HG03196 (cell line): ENCODE measurements at regions not wholly inside any gene's neighbourhood (a gene's known extent, or its start where the extent isn't known, plus 50 kb on each side); places are given as distances from the start of the nearest gene placed in this dataset.

Source experiments
- ATAC-seq: cut with Tn5 transposase; IDR thresholded peaks from one replicate; pipeline ENCODE4 v1.9.1; 2021; ENCODE audit not compliant: unreplicated experiment

DNA sequence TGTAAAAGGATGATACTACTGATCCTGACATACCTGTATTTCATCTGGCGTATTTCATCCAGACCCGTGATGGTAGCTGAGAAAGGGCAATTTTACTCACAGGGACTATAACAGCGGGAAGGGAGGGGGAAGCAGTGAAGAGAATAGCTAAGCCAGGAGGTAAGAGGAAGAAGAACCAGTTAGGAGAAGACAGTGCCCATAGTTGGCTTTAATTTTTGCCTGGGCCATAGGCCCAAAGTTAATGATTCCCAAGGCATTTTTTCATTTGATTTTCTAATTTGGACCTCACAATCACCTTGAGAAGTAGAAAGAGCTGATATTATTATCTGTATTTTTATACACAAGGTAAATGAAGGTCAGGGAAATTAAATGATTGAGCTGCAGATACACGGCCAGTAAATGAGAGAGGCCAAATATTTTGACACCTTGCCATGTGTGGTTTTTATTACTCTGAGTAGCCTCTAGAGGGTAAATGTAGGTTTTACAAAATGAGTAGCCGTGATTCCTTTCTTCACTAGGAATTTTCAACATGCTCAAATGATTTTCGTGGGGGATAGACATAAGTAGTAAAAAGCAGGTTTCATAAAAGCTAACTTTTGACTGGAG, 382.2 kb downstream of the FUT8 start:
- no peak for ATAC-seq

DNA sequence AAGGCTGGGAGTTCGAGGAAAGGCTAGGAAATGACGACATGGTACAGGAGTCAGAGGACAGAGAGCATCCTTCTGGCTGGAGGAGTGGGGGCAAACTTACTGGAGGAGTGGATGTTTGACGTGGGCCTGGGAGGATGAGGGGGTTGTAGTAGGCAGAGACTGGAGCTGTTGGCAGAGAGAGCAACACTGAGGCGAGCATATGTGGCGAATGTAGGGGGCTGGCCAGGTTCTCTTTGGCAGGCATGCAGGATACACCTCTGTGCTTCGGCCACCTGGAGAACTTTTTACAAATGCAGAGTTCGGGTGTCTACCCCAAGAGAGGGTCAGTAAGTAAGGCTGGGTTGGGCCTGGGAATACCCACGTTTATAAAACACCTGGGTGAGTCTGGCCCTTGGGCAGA, 385.7 kb downstream of the FUT8 start:
- ATAC-seq = no peak

DNA sequence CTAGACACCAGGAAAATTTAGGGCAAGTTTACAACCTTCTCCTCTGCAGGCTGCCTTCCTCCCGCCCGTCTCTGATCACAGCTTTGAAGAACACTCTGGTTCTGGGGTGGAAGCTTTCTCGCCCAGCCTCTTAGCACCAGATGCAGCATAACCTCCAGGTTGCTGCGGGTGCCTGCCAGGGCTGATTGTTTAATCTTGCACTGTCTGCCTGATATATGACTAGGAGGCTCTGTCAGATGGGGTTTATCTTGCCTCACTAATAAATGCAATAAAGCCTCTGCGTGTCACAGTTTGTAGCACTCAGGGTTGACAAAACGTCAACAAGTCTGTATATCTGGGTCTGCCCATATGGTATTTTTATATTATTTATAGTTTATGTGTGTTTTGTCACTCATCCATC, 388.2 kb downstream of the FUT8 start:
- no peak for ATAC-seq

DNA sequence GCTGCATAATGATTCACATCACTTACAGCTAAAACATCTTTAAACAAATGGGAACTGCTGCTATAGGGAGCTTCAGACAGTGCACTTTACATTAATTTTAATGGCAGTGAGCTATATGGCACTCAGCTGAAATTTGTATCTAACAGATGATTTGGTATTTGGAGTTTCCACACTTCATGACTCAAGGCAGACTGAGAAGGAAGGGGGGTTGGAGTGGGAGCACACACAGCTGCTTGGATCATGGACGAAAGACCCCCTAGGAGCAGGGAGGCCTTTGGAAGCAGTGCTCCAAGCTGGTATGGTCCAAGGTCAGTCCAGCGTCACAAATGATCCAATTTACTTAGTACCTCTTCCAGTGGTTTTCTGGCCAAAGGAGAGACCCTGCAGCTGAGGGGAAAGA, 389.7 kb downstream of the FUT8 start:
- ATAC-seq = no peak

DNA sequence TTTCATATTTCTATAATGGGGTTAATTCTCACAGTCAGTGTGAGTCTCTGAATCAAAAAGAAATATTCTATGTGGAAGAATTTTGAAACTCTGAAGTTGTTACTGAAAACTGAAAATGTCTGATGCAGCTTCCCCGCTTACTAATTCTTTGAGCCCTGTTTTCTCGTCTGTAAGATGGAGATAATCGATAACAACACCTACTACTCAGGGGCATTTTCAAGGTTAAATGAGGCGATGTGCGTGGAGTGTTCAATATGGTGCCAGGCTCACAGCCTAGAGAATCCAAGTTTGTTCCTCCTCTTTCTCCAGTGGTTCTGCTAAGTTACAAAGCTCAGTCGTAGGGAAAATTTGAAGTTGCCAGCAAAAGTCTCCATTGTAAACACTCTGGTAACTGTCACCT, 391.4 kb downstream of the FUT8 start:
- ATAC-seq = no peak

DNA sequence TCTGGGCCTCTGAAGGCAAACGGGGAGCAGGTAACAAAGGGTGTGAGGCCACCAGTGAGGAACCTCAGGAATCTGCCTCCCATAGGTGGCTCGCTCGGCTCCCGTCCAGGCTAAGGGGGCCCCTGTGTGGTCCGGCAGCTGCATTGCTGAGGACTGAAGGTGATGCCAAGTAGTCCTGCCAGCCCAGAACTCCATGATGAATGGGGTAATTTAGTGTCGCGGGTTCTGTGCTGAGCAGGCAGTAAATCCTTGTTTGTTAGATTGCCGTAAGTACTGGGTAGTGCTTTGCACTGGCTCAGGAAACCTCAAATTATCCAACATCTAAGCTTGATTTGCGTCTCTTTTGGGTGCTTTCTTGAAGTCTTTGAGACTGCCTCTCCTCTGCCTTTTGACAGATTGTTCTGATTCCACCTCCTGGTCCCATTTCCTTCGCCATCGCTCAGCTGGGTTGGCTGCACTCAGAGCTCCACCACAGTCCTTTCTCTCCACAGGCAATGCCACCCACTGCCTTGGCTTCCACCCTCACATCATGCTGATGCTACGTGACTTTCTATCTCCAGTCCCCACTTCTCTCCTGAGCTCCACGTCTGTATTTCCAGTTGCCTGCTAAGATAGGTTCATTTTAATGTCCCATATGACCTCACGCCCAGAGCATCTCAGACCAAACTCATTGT, 392.0 kb downstream of the FUT8 start:
- ATAC-seq = no peak

DNA sequence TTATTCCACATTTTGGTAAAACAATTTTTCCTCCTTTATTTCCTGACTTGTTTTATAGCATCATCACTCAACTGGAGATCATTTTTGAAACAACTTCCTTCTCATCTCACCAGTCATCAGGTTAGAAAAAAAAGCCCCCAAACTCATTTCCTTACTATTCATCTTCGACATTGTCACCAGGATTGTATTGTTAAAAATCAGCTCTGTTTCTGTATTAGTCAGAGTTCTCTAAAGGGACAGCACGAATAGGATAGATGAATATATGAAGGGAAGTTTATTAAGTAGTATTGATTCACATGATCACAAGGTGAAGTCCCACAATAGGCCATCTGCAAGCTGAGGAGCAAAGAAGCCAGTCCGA, 392.6 kb downstream of the FUT8 start:
- ATAC-seq = peak; percentile 49

DNA sequence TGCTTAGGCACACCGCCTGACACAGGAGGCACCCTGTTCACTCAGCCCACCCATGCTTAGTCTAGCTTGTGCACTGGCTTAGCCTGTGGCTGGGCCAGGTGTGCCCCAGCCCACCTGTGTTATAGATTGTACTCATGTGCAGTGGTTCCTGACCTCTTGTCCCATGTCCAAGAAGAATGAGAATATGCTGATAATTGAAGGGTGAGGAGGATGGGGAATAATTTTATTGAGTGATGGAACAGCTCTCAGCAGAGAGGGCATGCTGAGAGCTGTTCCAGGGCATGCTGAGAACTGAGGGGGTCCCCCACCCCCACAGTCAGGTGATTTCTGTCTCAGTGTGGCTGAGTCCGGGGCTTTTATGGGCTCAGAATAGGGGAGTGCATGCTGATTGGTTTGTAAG, 395.9 kb downstream of the FUT8 start:
- ATAC-seq = no peak

DNA sequence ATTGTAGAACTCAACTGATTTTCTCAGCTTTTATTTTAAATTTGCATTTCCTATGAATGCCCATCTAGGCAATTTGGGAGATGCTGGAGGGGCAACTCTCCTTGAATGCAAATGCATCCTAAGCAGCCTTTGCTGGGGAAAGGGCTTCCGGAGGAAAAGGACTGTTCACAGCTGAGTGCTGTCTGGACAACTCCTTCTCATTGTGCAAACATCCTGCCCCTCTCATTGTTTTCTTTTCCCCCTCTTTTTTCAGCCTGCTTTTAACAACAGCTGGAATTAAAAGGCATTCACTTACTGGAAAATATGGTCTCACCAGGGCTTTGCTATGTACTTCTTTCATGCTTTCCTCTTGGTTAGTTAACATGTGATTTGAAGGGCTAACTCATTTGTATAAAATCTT, 397.8 kb downstream of the FUT8 start:
- no peak for ATAC-seq

DNA sequence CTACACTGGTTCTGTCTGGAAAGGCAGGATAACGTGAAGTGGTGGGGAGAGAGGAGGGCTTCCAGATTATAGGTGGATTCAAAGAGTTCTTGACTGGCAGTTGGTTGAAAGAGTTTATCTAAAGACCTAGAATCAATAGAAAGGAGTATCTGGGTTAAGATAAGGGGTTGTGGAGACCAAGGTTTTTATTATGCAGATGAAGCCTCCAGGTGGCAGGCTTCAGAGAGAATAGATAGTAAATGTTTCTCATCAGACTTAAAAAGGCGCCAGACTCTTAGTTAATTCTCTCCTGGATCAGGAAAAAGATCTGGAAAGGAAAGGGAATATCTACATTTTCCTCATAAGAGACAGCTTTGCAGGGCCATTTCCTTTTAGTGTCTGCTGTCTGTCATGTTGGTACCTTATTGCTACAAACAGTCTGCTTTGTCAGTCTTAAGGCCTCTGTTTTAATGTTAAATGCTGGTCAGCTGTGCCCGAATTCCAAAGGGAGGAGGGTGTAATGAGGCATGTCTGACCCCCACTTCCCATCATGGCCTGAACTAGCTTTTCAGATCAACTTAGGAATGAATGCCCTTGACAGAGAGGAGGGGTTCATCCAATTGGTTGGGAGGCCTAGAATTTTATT, 401.3 kb downstream of the FUT8 start:
- ATAC-seq = no peak

DNA sequence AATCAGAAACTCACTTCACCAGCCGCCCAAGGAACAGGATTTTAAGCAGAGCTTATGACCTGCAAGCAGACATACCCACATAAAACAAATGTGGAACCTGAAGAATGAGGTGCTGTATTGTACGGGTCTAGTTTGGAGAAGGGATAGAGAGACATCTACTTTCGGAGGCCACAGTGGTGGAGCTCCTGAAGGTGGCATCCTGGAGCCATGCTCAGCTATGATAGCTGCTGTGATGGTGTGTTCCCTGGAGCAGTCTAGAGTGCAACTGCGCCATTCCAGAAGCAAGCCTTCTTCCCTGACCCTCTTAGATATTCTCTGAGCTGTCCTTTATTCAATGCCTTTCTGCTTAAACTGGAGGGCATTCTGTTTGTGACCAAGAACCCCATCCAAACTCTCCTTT, 402.6 kb downstream of the FUT8 start:
- ATAC-seq = no peak

DNA sequence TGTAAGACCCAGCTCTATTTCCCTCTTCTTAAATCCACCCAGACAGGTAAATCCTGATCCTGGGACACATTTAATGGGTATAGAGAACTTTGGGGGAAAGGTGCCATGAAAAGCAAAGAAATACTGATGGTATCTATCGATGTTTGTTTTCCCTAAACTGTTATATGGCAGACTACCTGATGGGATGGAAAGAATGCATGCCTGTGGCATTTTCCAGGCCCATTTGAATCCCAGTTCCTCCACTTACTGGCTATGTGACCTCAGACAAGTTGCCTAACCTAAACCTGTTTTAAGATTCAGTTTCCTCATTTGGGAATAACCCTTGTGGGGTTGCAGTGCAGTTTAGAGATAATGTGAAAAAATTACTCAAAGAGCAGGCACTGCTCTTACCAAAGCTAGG, 404.5 kb downstream of the FUT8 start:
- no peak for ATAC-seq

DNA sequence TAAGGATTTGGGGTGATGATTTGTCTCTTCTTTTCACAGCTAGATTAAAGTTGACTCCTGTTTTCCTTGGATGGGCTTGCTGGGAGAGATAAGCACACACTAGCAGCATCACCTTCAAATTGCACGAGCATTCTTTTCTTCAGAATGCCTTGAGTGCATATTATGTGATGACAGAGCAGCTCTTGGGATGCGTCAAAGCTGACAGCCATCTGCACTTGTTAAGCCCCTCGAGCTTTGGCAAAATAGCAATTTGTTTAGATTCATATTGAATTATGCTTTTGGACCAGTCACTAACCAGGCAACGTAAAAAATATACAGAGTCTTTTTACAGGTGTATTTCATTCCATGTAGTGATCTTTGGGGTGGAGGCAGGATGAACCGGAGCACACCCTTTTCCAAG, 407.0 kb downstream of the FUT8 start:
- no peak for ATAC-seq

DNA sequence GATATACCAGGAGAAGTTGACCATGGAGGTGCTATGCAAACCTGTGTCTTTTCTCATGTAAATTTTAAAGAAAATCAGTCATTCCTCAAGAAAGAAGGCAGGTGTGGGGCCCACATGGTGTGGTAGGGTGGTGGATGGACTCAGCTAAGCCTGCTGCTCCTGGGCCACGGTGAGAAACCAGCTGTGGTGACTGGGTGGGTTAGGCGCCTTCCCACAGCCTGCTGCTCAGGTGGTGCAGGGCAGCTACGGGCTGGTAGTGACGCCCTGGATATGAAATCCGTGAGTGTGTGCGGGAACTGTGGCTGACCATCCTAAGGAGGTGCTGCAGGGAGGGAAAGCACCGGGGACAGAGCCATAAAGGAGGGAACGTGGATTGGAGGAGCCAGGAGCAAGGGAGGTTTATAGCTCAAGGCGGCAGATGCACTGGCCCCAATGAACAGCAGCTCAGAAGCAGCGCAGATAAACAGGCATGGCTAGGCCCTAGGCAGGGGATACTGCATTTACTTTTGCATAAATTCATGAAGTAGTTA, 408.8 kb downstream of the FUT8 start:
- no peak for ATAC-seq

DNA sequence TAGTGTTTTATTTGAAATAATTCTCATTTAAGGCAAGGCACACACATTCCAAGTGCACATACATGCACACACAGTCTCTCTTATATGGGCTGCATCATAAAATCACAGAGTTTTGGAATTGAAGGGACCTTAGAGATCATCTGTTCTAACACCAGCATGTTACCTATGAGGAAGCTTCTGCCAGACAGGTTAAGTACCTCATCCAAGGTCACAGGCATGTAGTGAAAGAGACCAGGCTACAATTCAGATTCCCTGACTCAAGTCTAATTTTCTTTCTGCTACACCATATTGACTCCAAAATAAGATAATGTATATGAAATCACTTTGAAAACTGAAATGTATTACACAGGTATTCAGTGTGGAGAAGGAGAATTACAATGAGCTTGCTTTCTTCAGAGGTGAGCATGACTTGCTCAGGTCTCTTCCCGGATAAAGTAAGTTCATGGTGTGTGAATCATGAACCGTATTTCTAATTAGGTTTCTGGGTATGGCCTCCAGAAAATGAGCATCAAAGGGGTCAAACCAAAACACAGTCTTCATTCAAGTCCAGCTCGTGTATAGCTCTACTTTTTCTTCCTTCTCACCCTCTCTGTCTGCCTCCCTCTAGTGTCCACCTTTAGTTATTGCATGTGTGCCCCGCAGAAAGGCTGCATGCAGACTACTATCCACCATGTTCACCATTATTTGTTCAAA, 411.9 kb downstream of the FUT8 start:
- peak; percentile 66 for ATAC-seq

DNA sequence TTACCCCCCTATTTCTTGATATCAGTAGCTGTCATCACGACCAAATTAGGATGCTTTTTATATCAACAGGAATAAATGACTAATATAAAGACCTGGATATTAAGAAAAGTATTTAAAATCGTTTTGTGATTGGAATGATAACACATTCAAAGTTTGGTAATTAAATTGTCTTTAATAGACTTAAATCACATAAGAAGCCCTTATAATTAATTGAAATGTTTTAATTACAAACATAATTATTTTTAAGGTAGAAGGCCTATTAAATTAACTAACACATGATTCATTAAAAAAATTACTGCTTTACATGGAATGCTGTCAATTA, 412.4 kb downstream of the FUT8 start:
- no peak for ATAC-seq

DNA sequence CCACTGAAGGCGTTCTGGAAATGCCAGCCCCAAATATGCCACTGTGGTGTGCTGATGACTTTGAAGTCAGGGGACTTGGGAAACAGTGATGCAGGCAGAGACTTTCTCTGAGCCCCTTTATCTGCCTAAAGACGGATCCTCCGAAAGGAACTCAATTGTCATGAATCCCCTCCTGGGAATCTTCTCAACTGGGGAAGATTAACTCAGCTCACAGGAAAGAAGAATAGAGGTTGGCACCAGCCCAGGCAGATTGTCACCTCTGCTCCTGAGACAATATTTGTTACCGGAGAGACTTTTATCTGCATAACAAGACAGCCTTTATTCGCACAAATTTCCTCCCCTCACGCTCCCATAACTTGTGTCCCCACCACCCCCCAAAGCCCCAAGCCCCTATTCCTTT, 414.4 kb downstream of the FUT8 start:
- no peak for ATAC-seq

DNA sequence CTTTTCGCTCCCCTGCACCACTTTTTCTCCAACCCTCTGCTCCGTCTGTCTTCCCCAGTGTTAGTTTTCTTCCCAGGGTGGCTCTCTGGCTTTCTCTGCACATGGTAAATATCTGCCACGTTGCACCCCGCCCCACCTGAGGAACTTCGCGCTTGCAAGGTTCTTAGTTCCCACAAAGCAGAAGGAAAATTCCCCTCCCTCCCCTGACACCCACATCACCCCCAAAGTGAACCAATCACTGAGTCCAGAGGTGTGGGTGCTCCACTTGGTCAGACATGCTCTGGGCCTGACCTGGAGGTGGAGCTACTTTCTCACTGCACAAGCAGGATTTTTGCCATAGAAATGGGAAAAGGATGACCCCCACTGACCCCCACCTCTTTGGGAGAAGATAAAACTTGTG, 415.0 kb downstream of the FUT8 start:
- no peak for ATAC-seq

DNA sequence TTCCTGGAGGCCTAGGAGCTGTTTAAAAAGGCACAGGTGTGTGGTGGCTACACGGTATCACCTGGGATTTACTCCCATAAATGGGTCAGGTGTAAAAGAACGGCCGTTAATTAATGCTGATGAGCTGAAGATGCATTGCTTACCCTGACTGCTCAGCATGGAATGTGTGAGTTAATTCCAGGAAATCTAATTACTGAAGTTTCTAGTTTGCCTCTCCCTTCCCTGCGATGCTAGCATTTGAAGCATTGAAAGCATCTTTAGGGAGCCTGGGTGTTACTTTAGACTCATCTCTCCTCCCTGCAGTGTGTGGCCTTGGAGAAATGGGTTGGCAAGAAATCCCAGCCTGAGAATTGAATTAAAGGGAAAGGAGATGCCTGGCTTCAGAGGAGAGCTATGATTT, 415.9 kb downstream of the FUT8 start:
- ATAC-seq = no peak

DNA sequence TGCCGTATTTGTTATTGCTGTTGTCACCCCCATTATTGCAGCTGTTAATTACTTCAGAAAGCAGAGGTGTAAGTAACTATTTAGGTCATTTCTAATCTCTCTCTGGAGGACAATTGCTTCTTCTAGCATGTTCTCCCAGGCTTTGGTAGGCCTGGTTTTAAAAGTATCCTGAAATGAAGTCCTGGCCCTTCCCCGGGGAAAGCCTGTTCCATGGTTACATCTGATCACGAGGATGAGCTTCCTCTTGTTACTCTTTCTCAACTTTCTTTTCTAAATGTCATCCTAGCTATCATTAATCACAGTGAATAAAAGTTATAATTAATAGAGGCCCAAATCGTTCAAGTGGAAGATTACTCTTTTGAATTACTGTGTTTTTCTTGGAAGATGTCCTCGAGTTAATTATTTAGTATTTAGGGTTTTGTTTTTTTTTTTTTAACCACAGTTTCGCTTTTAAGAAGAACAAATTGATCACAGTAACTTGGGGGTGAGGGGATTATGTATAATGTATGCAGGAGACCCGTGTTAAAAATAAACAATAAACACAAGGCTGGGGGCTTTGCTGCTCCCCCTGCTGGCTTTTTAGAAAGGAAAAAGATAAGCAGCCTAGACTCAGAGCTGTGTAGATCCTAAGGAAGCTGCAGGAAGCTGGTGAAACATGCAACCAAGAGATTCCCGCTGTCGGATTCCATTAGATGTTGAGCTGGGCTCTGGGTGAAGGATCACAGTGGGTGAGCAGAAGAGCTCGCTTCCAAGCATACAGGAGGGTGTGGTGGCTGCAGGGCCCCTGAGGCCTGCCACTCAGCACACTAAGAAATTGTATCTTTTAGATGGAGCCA, 420.1 kb downstream of the FUT8 start:
- no peak for ATAC-seq

DNA sequence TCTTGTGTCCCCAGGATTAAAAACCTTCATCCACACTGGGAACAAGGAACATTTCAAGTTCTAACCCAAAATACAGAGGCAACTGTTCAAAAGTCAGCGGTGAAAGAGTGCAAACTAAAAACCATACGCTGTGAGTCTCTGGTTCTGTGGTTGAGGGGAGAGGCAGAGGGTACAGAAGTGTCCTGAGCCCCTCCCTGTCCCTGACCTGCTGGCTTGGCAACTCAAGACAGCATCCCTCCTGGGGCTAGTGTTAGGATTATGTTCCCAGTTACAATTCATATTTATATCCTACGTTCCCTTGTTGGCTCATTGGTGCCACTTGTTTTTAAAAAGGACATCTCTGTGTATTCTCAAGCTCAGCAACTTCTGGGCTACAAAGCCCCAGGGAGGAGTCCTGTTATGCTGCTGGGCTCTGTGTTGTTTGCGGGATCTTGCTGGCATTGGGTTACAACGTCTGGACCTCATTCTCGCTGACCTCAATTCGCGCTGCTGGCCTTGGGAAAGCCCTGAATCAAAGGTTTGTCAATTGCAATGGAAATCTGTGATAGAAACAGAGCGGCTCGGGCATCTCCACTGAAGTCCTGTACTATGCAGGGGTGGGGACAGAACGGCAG, 420.8 kb downstream of the FUT8 start:
- ATAC-seq = no peak
